Pons (tissue), 1 donor: ENCODE measurements at regions not wholly inside any gene's neighbourhood (a gene's known extent, or its start where the extent isn't known, plus 50 kb on each side); places are given as distances from the start of the nearest gene placed in this dataset.
"Not testable (repeated sequence)": the region's sequence is repeated elsewhere in the genome, so short reads cannot be mapped to it uniquely, and the experiment has no call there.

Source experiments
- DNase-seq: peaks from one replicate; pipeline ENCODE4 v3.0.0-alpha.2; 2016; ENCODE audit warnings: low spot score

GRCh38 chr3:89628856-89629670 lies 521.6 kb downstream of the EPHA3 start:
- DNase-seq = peak; percentile 24

GRCh38 chr3:89635137-89635536 lies 527.7 kb downstream of the EPHA3 start:
- no peak for DNase-seq

- DNase-seq = no peak
Measured at GRCh38 chr3:89644716-89645115, 537.3 kb downstream of the EPHA3 start.

- DNase-seq = no peak
Measured at GRCh38 chr3:89649431-89649830, 542.0 kb downstream of the EPHA3 start.

- no peak for DNase-seq
Measured at GRCh38 chr3:89654031-89654430, 546.6 kb downstream of the EPHA3 start.

- no peak for DNase-seq
Measured at GRCh38 chr3:89656388-89656787, 549.0 kb downstream of the EPHA3 start.

- DNase-seq = no peak
Measured at GRCh38 chr3:89679686-89680085, 572.3 kb downstream of the EPHA3 start.

- no peak for DNase-seq
Measured at GRCh38 chr3:89682556-89682955, 575.1 kb downstream of the EPHA3 start.

- no peak for DNase-seq
Measured at GRCh38 chr3:89685731-89686130, 578.3 kb downstream of the EPHA3 start.

- no peak for DNase-seq
Measured at GRCh38 chr3:89690646-89691045, 583.2 kb downstream of the EPHA3 start.

GRCh38 chr3:89692601-89693000 lies 585.2 kb downstream of the EPHA3 start:
- DNase-seq = no peak

- no peak for DNase-seq
Measured at GRCh38 chr3:89697321-89697916, 590.0 kb downstream of the EPHA3 start.

GRCh38 chr3:89698208-89698830 lies 590.9 kb downstream of the EPHA3 start:
- no peak for DNase-seq

- DNase-seq = no peak
Measured at GRCh38 chr3:89699229-89699628, 591.8 kb downstream of the EPHA3 start.

GRCh38 chr3:89699771-89700170 lies 592.4 kb downstream of the EPHA3 start:
- no peak for DNase-seq

GRCh38 chr3:89702404-89702803 lies 595.0 kb downstream of the EPHA3 start:
- DNase-seq = no peak

- no peak for DNase-seq
Measured at GRCh38 chr3:89713196-89713595, 605.8 kb downstream of the EPHA3 start.

GRCh38 chr3:89714237-89714636 lies 606.8 kb downstream of the EPHA3 start:
- DNase-seq = no peak

- DNase-seq = peak; percentile 10
Measured at GRCh38 chr3:89740080-89740880, 632.9 kb downstream of the EPHA3 start.

- no peak for DNase-seq
Measured at GRCh38 chr3:89740881-89741177, 633.4 kb downstream of the EPHA3 start.

GRCh38 chr3:89742546-89742945 lies 635.1 kb downstream of the EPHA3 start:
- no peak for DNase-seq

- DNase-seq = not testable (repeated sequence)
Measured at GRCh38 chr3:89747541-89748278, 640.3 kb downstream of the EPHA3 start.
